ENCODE measurements at regions not wholly inside any gene's neighbourhood (a gene's known extent, or its start where the extent isn't known, plus 50 kb on each side); places are given as distances from the start of the nearest gene placed in this dataset.

- WGBS, 2 experiments, result 95 to 97% methylated on average over 5 of the region's 5 CpGs
- no peaks in the 10 kb centered on the region for H3K36me3 ChIP-seq (ENCODE audit: control insufficient read depth, insufficient read depth, low read length)
- H3K27ac ChIP-seq (ENCODE audit: insufficient read depth, low read depth, low read length, poor library complexity, severe bottlenecking), result no peak overlapping the region
- no peak overlapping the region for H3K4me3 ChIP-seq (ENCODE audit: insufficient read depth, low read depth, low read length)
- no peaks in the 10 kb centered on the region for H3K4me1 ChIP-seq (ENCODE audit: control insufficient read depth, insufficient read depth, low read length)
- H3K9me3 ChIP-seq (ENCODE audit: control insufficient read depth, low read length), result no peaks in the 10 kb centered on the region
- no peaks in the 10 kb centered on the region for H3K27me3 ChIP-seq (ENCODE audit: control insufficient read depth, insufficient read depth, low read length, poor library complexity, severe bottlenecking)
These were observed 618.9 kb downstream of the BCKDHB start for GRCh38 chr6:80725156-80725930.

DNA sequence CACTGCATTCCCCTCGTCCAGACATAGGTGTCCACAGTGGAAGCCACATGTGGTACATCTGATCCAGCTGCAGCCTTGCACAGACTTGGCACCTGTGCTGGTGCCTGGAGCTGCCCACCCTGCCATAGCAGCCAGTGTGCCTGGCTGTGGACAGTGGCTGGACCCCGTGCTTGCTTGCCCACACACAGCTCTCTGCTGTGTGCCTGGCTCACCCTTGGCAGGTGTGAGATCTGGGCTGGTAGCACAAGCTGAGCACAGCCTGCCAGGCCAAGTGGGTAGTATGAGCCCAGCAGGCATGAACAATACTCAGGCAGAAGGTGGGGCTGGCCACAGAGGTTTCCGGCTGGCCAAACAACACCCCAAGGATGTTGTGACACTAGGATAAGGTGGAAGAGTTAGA, 614.4 kb downstream of the BCKDHB start:
- WGBS, 2 experiments, result 94 to 95% methylated on average over 3 of the region's 3 CpGs

DNA sequence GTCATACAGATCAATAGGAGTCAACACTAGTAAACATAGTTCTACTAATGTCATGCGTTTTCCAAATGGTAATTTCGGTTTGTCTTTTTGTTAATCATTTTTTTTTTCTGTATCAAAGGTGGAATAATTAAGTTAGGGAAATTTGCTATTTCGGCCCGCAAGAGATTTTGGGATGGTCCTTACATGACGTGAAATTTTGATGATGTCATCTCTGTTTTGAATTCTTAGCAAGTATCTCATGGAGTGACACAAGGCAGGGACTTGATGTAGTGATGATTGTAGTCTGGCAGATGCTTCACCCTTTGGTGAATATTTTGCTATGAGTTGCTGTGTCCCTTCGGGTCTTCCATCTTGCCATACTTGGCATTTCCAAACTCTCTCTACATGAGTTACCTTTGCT, 608.0 kb downstream of the BCKDHB start:
- WGBS, 2 experiments, result 96 to 98% methylated on average over 6 of the region's 6 CpGs
- H3K4me1 ChIP-seq (ENCODE audit: control insufficient read depth, insufficient read depth, low read length), result no peaks in the 10 kb centered on the region
- no peaks in the 10 kb centered on the region for H3K36me3 ChIP-seq (ENCODE audit: control insufficient read depth, insufficient read depth, low read length)
- no peaks in the 10 kb centered on the region for H3K9me3 ChIP-seq (ENCODE audit: control insufficient read depth, low read length)
- H3K27me3 ChIP-seq (ENCODE audit: control insufficient read depth, insufficient read depth, low read length, poor library complexity, severe bottlenecking), result no peaks in the 10 kb centered on the region
- no peak overlapping the region for H3K4me3 ChIP-seq (ENCODE audit: insufficient read depth, low read depth, low read length)
- H3K27ac ChIP-seq (ENCODE audit: insufficient read depth, low read depth, low read length, poor library complexity, severe bottlenecking), result no peak overlapping the region

More for the DNA sequence above, 614.4 kb downstream of the BCKDHB start:
- H3K4me1 ChIP-seq (ENCODE audit: control insufficient read depth, insufficient read depth, low read length), result no peaks in the 10 kb centered on the region
- no peaks in the 10 kb centered on the region for H3K36me3 ChIP-seq (ENCODE audit: control insufficient read depth, insufficient read depth, low read length)
- no peaks in the 10 kb centered on the region for H3K27me3 ChIP-seq (ENCODE audit: control insufficient read depth, insufficient read depth, low read length, poor library complexity, severe bottlenecking)
- H3K9me3 ChIP-seq (ENCODE audit: control insufficient read depth, low read length), result no peaks in the 10 kb centered on the region
- H3K27ac ChIP-seq (ENCODE audit: insufficient read depth, low read depth, low read length, poor library complexity, severe bottlenecking), result no peak overlapping the region
- no peak overlapping the region for H3K4me3 ChIP-seq (ENCODE audit: insufficient read depth, low read depth, low read length)

- H3K4me3 ChIP-seq (ENCODE audit: insufficient read depth, low read depth, low read length), result no peak overlapping the region
- no peak overlapping the region for H3K27ac ChIP-seq (ENCODE audit: insufficient read depth, low read depth, low read length, poor library complexity, severe bottlenecking)
- 98 to 100% methylated on average over 2 to 3 of the region's 3 CpGs for WGBS, 2 experiments
- no peaks in the 10 kb centered on the region for H3K27me3 ChIP-seq (ENCODE audit: control insufficient read depth, insufficient read depth, low read length, poor library complexity, severe bottlenecking)
- no peaks in the 10 kb centered on the region for H3K36me3 ChIP-seq (ENCODE audit: control insufficient read depth, insufficient read depth, low read length)
- no peaks in the 10 kb centered on the region for H3K4me1 ChIP-seq (ENCODE audit: control insufficient read depth, insufficient read depth, low read length)
- no peaks in the 10 kb centered on the region for H3K9me3 ChIP-seq (ENCODE audit: control insufficient read depth, low read length)
These were observed 592.0 kb downstream of the BCKDHB start for GRCh38 chr6:80698459-80698858.

DNA sequence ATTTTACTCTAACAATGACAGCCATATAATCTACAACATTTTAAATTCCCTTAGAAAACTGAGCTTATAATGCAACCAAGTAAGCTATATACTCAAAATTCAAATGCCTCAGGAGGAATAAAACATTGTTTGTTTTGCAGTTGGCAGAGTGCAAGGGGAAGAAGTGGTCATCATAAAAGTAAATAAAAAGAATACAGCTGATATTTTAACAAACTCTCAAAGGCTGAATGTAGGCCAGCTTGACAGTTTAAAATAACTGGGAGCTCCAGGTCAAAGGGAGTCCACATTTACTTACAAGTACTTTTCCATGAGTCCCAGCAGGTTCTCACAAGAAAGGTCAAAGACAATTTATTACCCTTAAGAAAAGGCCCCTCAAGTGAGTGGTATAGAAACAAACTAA, 589.8 kb downstream of the BCKDHB start:
- Histone ChIP-seq H3K27me3 (ENCODE audit: control insufficient read depth, insufficient read depth, low read length, poor library complexity, severe bottlenecking) (no peaks in the 10 kb centered on the region), H3K4me1 (ENCODE audit: control insufficient read depth, insufficient read depth, low read length) (no peaks in the 10 kb centered on the region), H3K4me3 (ENCODE audit: insufficient read depth, low read depth, low read length) (no peak overlapping the region), H3K27ac (ENCODE audit: insufficient read depth, low read depth, low read length, poor library complexity, severe bottlenecking) (no peak overlapping the region), H3K36me3 (ENCODE audit: control insufficient read depth, insufficient read depth, low read length) (no peaks in the 10 kb centered on the region), H3K9me3 (ENCODE audit: control insufficient read depth, low read length) (no peaks in the 10 kb centered on the region)

DNA sequence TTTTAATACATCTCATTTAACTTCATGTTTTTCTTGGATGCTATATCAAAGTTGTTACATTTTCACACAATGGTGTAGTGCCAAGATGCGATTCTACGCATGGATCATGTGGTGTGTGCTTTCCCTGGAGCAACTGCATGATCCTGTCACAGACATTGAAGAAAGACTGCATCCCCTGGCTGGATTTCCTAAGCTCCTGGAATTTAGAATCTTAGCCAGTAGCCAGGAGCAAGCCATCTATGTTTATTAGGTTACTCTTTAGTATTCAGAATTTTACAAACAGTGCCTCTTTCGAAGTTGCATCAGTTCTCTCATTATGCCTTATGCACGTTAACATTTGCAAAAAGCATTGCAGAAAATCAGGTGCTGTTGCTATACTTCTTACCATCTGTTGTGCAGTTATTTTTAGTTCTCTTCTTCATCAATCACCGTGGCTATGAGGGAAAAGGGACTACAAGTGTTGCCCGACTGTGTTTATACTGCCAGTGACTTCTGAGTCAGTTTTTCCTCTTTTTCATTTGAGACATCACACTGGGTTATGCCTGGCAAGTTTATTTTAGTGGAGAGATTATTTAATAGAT, 584.2 kb downstream of the BCKDHB start:
- Histone ChIP-seq H3K36me3 (ENCODE audit: control insufficient read depth, insufficient read depth, low read length) (no peaks in the 10 kb centered on the region), H3K27me3 (ENCODE audit: control insufficient read depth, insufficient read depth, low read length, poor library complexity, severe bottlenecking) (no peaks in the 10 kb centered on the region), H3K9me3 (ENCODE audit: control insufficient read depth, low read length) (no peaks in the 10 kb centered on the region), H3K4me3 (ENCODE audit: insufficient read depth, low read depth, low read length) (no peak overlapping the region), H3K27ac (ENCODE audit: insufficient read depth, low read depth, low read length, poor library complexity, severe bottlenecking) (no peak overlapping the region), H3K4me1 (ENCODE audit: control insufficient read depth, insufficient read depth, low read length) (no peaks in the 10 kb centered on the region)
- 96 to 97% methylated on average over 6 of the region's 6 CpGs for WGBS, 2 experiments

DNA sequence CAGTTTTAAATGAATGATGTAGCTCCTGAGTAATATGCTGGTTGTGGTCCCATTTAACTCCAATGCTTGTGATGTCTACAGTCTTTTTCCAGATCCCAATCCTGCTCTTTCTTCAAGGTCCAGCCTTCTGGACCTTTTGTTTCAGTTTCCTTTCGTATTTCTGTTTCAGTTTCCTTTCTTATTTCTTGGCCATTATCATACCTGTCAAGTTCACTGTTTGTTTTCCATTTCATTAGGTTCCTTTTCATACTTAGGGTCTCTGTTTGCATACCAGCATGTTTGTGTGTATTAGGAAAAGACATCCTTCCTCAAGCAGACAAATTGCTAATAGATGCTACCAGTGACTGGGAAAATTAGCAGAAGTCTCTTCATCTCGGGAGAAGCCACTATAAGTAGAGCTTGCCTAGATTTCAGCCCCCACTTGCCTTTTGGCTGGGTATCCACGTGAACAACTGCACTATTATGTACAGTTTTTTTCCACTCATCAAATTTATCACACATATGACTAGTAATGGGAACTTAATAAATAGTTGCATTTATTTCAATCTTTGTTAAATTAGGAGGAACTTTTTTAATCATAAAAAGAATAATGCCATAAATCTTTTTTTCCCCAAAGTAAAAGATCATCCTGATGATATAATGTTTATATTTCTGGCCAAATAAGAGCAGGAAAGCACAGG, 583.4 kb downstream of the BCKDHB start:
- Histone ChIP-seq H3K4me1 (ENCODE audit: control insufficient read depth, insufficient read depth, low read length) (no peaks in the 10 kb centered on the region), H3K36me3 (ENCODE audit: control insufficient read depth, insufficient read depth, low read length) (no peaks in the 10 kb centered on the region), H3K4me3 (ENCODE audit: insufficient read depth, low read depth, low read length) (no peak overlapping the region), H3K27me3 (ENCODE audit: control insufficient read depth, insufficient read depth, low read length, poor library complexity, severe bottlenecking) (no peaks in the 10 kb centered on the region), H3K9me3 (ENCODE audit: control insufficient read depth, low read length) (no peaks in the 10 kb centered on the region), H3K27ac (ENCODE audit: insufficient read depth, low read depth, low read length, poor library complexity, severe bottlenecking) (no peak overlapping the region)
- WGBS, 2 experiments, result 87 to 89% methylated on average over 3 of the region's 3 CpGs

DNA sequence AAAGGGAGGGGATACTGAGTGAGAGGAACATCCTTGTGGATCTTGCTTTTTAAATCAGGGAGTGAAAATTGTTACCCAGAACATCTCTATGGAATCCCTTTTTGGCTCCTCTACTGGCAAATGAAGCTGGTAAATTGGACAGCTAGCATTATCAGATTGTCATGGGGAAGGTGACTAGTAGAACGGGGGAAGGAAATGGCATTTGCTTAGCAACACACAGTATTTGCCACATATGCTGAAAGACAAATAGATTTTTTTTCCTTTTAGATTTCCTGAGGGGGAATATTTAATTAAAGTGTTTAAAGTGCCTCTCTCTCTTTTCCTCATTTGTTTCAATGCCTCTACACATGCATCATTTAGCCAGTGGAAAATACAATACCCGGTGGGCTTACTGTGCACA, 573.5 kb downstream of the BCKDHB start:
- no peak overlapping the region for H3K27ac ChIP-seq (ENCODE audit: insufficient read depth, low read depth, low read length, poor library complexity, severe bottlenecking)
- no peak overlapping the region for H3K4me3 ChIP-seq (ENCODE audit: insufficient read depth, low read depth, low read length)
- WGBS, 2 experiments, result 92 to 100% methylated on average over 1 to 2 of the region's 2 CpGs
- no peaks in the 10 kb centered on the region for H3K36me3 ChIP-seq (ENCODE audit: control insufficient read depth, insufficient read depth, low read length)
- no peaks in the 10 kb centered on the region for H3K9me3 ChIP-seq (ENCODE audit: control insufficient read depth, low read length)
- no peaks in the 10 kb centered on the region for H3K4me1 ChIP-seq (ENCODE audit: control insufficient read depth, insufficient read depth, low read length)
- no peaks in the 10 kb centered on the region for H3K27me3 ChIP-seq (ENCODE audit: control insufficient read depth, insufficient read depth, low read length, poor library complexity, severe bottlenecking)

DNA sequence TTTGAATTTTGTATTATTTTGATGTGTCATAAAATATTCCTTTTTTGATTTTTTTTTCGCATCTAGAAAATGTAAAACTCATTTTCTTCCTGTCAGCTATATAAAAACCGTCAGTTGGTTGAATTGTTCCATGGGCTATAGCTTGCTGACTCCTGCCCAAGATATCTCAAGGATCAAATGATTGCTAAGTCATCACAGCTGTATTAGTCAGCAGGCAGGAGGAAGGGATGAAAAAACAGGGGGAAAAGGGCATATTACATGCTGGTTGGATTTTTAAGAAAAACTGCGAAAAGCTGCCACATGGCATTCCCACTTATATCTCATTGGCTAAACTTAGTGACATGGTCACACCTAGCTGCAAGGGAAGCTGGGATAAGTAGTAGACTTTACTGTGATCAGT, 569.9 kb downstream of the BCKDHB start:
- H3K4me1 ChIP-seq (ENCODE audit: control insufficient read depth, insufficient read depth, low read length), result no peaks in the 10 kb centered on the region
- H3K9me3 ChIP-seq (ENCODE audit: control insufficient read depth, low read length), result no peaks in the 10 kb centered on the region
- no peaks in the 10 kb centered on the region for H3K27me3 ChIP-seq (ENCODE audit: control insufficient read depth, insufficient read depth, low read length, poor library complexity, severe bottlenecking)
- WGBS, 2 experiments, result 91 to 97% methylated on average over 2 to 3 of the region's 3 CpGs
- no peaks in the 10 kb centered on the region for H3K36me3 ChIP-seq (ENCODE audit: control insufficient read depth, insufficient read depth, low read length)
- no peak overlapping the region for H3K4me3 ChIP-seq (ENCODE audit: insufficient read depth, low read depth, low read length)
- H3K27ac ChIP-seq (ENCODE audit: insufficient read depth, low read depth, low read length, poor library complexity, severe bottlenecking), result no peak overlapping the region

DNA sequence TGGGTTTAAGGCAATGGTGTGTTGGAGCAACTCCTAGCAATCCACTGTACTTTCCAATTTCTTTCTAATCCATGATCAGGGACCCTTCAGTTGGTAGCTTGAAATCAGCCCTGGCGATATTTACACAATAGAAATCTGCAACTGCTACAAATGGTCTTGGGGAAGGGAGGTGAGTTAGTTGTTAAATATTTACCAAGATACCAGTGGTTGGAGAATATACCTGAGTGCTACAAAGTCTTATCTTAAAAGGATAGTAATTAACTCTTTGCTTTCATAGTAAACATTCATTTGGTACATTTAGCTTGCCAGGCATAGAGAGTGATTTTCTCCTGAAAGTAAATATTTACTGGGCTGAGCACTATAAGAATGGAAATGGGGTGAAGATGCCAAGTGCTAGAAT, 568.2 kb downstream of the BCKDHB start:
- Histone ChIP-seq H3K4me3 (ENCODE audit: insufficient read depth, low read depth, low read length) (no peak overlapping the region), H3K27me3 (ENCODE audit: control insufficient read depth, insufficient read depth, low read length, poor library complexity, severe bottlenecking) (no peaks in the 10 kb centered on the region), H3K4me1 (ENCODE audit: control insufficient read depth, insufficient read depth, low read length) (no peaks in the 10 kb centered on the region), H3K9me3 (ENCODE audit: control insufficient read depth, low read length) (no peaks in the 10 kb centered on the region), H3K36me3 (ENCODE audit: control insufficient read depth, insufficient read depth, low read length) (no peaks in the 10 kb centered on the region), H3K27ac (ENCODE audit: insufficient read depth, low read depth, low read length, poor library complexity, severe bottlenecking) (no peak overlapping the region)
- 100% methylated on average over 1 of the region's 1 CpG for WGBS, 2 experiments
